ENCODE measurements at regions not wholly inside any gene's neighbourhood (a gene's known extent, or its start where the extent isn't known, plus 50 kb on each side); places are given as distances from the start of the nearest gene placed in this dataset.

- TF ChIP-seq GATA2 (IDR thresholded peaks at IDR 0.05; ENCODE audit: low read depth, low read length) (no peak), GATA3 (IDR thresholded peaks at IDR 0.05; ENCODE audit: low read depth, low read length) (no peak)
These were observed 254.8 kb upstream of the PDE4D start for GRCh38 chr5:60148366-60148765.

Data from SH-SY5Y (cell line).